SU-DHL-6 (cell line): ENCODE measurements at regions not wholly inside any gene's neighbourhood (a gene's known extent, or its start where the extent isn't known, plus 50 kb on each side); places are given as distances from the start of the nearest gene placed in this dataset.

Experiments used
- H2AFZ ChIP-seq: fragments of 200-600 bp; sonication (generic); 2 replicates; pipeline ENCODE4 v1.6.1; 2014; ENCODE audit warnings: low read depth, mild to moderate bottlenecking, moderate library complexity, mixed read lengths, antibody characterized with exemption, low read length; ENCODE audit not compliant: severe bottlenecking
- H3F3A ChIP-seq: fragments of 200-600 bp; shearing (Covaris generic); 2 replicates; pipeline ENCODE4 v1.6.0; 2016; ENCODE audit warnings: antibody characterized with exemption, mild to moderate bottlenecking; ENCODE audit not compliant: insufficient read depth
- H3K27ac ChIP-seq: fragments of 200-600 bp; sonication (generic); 2 replicates; pipeline ENCODE4 v1.5.1; 2016; ENCODE audit warnings: low read depth, mild to moderate bottlenecking, low read length, moderate library complexity, mixed read lengths
- H3K27me3 ChIP-seq: fragments of 200-600 bp; sonication (generic), shearing (Covaris generic); 2 replicates; pipeline ENCODE4 v1.6.0; 2014; ENCODE audit warnings: mild to moderate bottlenecking, low read length
- H3K36me3 ChIP-seq: fragments of 200-600 bp; sonication (generic); 2 replicates; pipeline ENCODE4 v1.6.1; 2014; ENCODE audit warnings: mild to moderate bottlenecking, low read length, mixed read lengths
- H3K4me2 ChIP-seq: fragments of 300-600, 200-600 bp; shearing (Covaris generic), sonication (generic); 2 replicates; pipeline ENCODE4 v1.6.0; 2014; ENCODE audit warnings: low read length, low read depth, mild to moderate bottlenecking; ENCODE audit not compliant: poor library complexity, severe bottlenecking
- H3K4me3 ChIP-seq: fragments of 200-600 bp; sonication (generic); 2 replicates; pipeline ENCODE4 v1.5.1; 2014; ENCODE audit warnings: antibody characterized with exemption, low read length, mild to moderate bottlenecking, mixed read lengths; ENCODE audit not compliant: insufficient read depth, poor library complexity, severe bottlenecking
- H3K79me2 ChIP-seq: fragments of 200-600 bp; sonication (generic); 2 replicates; pipeline ENCODE4 v1.6.1; 2014; ENCODE audit warnings: mild to moderate bottlenecking, low read length, moderate library complexity; ENCODE audit not compliant: insufficient read depth
- H3K9ac ChIP-seq: fragments of 200-600 bp; sonication (generic); 2 replicates; pipeline ENCODE4 v1.7.0; 2014; ENCODE audit warnings: mild to moderate bottlenecking, low read length
- H3K9me2 ChIP-seq: fragments of 200-600 bp; sonication (generic); replicated peaks from 2 replicates; pipeline ENCODE4 v1.6.1; 2014; ENCODE audit warnings: low read length; ENCODE audit not compliant: insufficient read depth
- H3K9me3 ChIP-seq: fragments of 200-600 bp; sonication (generic); 2 replicates; pipeline ENCODE4 v1.6.1; 2014; ENCODE audit warnings: low read length, mixed read lengths; ENCODE audit not compliant: insufficient read depth
- H4K20me1 ChIP-seq: fragments of 200-600 bp; sonication (generic); 2 replicates; pipeline ENCODE4 v1.6.1; 2014; ENCODE audit warnings: low read depth, mild to moderate bottlenecking, antibody characterized with exemption, low read length, moderate library complexity, mixed read lengths
- CTCF ChIP-seq: fragments of 200-600 bp; sonication (generic); IDR thresholded peaks from one replicate; pipeline ENCODE4 v1.5.1; 2017; ENCODE audit warnings: antibody characterized with exemption, mild to moderate bottlenecking, low read length, moderate library complexity; ENCODE audit not compliant: insufficient read depth, poor library complexity, severe bottlenecking
- EZH2phosphoT487 ChIP-seq: fragments of 200-600 bp; sonication (generic), shearing (Covaris generic); conservative IDR thresholded peaks from 2 replicates; pipeline ENCODE4 v1.6.1; 2018; ENCODE audit warnings: mild to moderate bottlenecking, antibody characterized with exemption, low read length, moderate library complexity, mixed read lengths

GRCh38 chr2:120545521-120546047 is 190.1 kb upstream of the GLI2 start:
- no peak overlapping the region for H3K27ac ChIP-seq
- no peak for TF ChIP-seq EZH2phosphoT487
- TF ChIP-seq CTCF: no peak
- H2AFZ ChIP-seq: no peak overlapping the region
- H3K9me2 ChIP-seq: no peaks in the 10 kb centered on the region
- H3K9me3 ChIP-seq: no peaks in the 10 kb centered on the region
- no peaks in the 10 kb centered on the region for H3K79me2 ChIP-seq
- H3K36me3 ChIP-seq: no peaks in the 10 kb centered on the region
- H3K9ac ChIP-seq: no peak overlapping the region
- H4K20me1 ChIP-seq: no peaks in the 10 kb centered on the region
- H3F3A ChIP-seq: no peaks in the 10 kb centered on the region
- H3K4me3 ChIP-seq: no peak overlapping the region
- no peaks in the 10 kb centered on the region for H3K27me3 ChIP-seq
- H3K4me2 ChIP-seq: no peak overlapping the region

- Histone ChIP-seq H3F3A (no peaks in the 10 kb centered on the region), H3K79me2 (no peaks in the 10 kb centered on the region), H3K27ac (no peak overlapping the region), H3K36me3 (no peaks in the 10 kb centered on the region), H3K4me3 (no peak overlapping the region), H2AFZ (no peak overlapping the region), H4K20me1 (no peaks in the 10 kb centered on the region), H3K9me2 (no peaks in the 10 kb centered on the region), H3K9ac (no peak overlapping the region), H3K4me2 (no peak overlapping the region), H3K27me3 (no peaks in the 10 kb centered on the region), H3K9me3 (no peaks in the 10 kb centered on the region)
- TF ChIP-seq EZH2phosphoT487 (no peak), CTCF (no peak)
These were observed 189.4 kb upstream of the GLI2 start for GRCh38 chr2:120546048-120546864.

- TF ChIP-seq CTCF (no peak), EZH2phosphoT487 (no peak)
- no peaks in the 10 kb centered on the region for H3K9me3 ChIP-seq
- no peak overlapping the region for H3K4me3 ChIP-seq
- no peak overlapping the region for H3K9ac ChIP-seq
- H3K79me2 ChIP-seq: no peaks in the 10 kb centered on the region
- no peak overlapping the region for H3K27ac ChIP-seq
- H3K9me2 ChIP-seq: no peaks in the 10 kb centered on the region
- H3F3A ChIP-seq: no peaks in the 10 kb centered on the region
- no peaks in the 10 kb centered on the region for H3K27me3 ChIP-seq
- no peaks in the 10 kb centered on the region for H4K20me1 ChIP-seq
- H2AFZ ChIP-seq: no peak overlapping the region
- H3K36me3 ChIP-seq: no peaks in the 10 kb centered on the region
- H3K4me2 ChIP-seq: no peak overlapping the region
These were observed 188.7 kb upstream of the GLI2 start for GRCh38 chr2:120546865-120547390.
